ENCODE measurements at regions not wholly inside any gene's neighbourhood (a gene's known extent, or its start where the extent isn't known, plus 50 kb on each side); places are given as distances from the start of the nearest gene placed in this dataset.

DNA sequence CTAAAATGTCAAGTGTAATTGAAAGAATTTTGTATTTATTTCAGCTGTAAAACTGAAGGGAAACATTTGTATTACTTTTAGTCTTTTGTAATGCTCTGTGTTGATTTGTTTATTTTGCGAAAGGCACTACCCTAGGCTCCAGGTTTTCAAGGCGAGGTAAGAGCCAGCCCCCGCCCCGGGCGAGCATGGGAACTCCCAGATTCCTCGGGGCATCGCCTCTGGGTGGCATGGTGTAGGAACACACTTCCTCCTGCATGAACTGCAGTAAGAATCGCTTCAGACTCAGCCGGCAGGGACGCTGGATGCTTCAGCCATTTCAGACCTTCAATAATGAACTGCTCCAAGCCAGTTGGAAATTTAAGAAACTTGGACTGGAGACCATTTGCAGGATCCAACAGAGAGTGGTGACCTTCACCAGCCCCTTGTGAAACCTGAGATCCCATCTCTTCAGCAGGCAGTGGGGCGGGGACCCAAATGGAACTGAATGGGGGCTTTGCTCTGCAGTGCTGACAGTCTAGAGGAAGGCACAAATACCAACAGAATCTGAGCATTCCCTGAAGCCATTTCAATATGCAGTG lies 544.3 kb upstream of the MGMT start:
- no peak for TF ChIP-seq MYBL2 (IDR thresholded peaks at IDR 0.05; ENCODE audit: low read depth)
- TF ChIP-seq MYBL2 (CRISPR knock-in tag; IDR thresholded peaks at IDR 0.05; ENCODE audit: borderline replicate concordance): no peak
- TF ChIP-seq FOXJ2 (tag; IDR thresholded peaks at IDR 0.05): no peak
- no peak for TF ChIP-seq USF2 (CRISPR knock-in tag; IDR thresholded peaks at IDR 0.05)
- no peak for TF ChIP-seq EZH2 (IDR thresholded peaks at IDR 0.05; ENCODE audit: borderline replicate concordance, low read depth, low read length)
- TF ChIP-seq POLR2A (conservative IDR thresholded peaks at IDR 0.05): no peak
- no peak for TF ChIP-seq CEBPB (tag; IDR thresholded peaks at IDR 0.05)
- TF ChIP-seq, protein P1, sequence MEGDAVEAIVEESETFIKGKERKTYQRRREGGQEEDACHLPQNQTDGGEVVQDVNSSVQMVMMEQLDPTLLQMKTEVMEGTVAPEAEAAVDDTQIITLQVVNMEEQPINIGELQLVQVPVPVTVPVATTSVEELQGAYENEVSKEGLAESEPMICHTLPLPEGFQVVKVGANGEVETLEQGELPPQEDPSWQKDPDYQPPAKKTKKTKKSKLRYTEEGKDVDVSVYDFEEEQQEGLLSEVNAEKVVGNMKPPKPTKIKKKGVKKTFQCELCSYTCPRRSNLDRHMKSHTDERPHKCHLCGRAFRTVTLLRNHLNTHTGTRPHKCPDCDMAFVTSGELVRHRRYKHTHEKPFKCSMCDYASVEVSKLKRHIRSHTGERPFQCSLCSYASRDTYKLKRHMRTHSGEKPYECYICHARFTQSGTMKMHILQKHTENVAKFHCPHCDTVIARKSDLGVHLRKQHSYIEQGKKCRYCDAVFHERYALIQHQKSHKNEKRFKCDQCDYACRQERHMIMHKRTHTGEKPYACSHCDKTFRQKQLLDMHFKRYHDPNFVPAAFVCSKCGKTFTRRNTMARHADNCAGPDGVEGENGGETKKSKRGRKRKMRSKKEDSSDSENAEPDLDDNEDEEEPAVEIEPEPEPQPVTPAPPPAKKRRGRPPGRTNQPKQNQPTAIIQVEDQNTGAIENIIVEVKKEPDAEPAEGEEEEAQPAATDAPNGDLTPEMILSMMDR (IDR thresholded peaks at IDR 0.05 in 2 of 3, conservative IDR thresholded peaks at IDR 0.05 in 1 of 3; ENCODE audit: insufficient read depth in 2 of 3, low read depth in 1 of 3, low read length in 3 of 3): no peak
- no peak for TF ChIP-seq NEUROD1 (IDR thresholded peaks at IDR 0.05; ENCODE audit: borderline replicate concordance, low read depth, low read length, partially characterized antibody)
- no peak for TF ChIP-seq ZNF609 (CRISPR knock-in tag; IDR thresholded peaks at IDR 0.05; ENCODE audit: borderline replicate concordance)
- TF ChIP-seq TAF9B (IDR thresholded peaks at IDR 0.05; ENCODE audit: partially characterized antibody): no peak
- no peak for TF ChIP-seq XRCC5 (IDR thresholded peaks at IDR 0.05; ENCODE audit: low read depth, low read length)

Data from K562 (cell line).